ENCODE measurements at regions not wholly inside any gene's neighbourhood (a gene's known extent, or its start where the extent isn't known, plus 50 kb on each side); places are given as distances from the start of the nearest gene placed in this dataset.

GRCh38 chr4:151908734-151909497 lies 148.1 kb upstream of the GATB start:
- Histone ChIP-seq H3K4me3 (ENCODE audit: low read depth, low read length) (no peak overlapping the region), H3K4me1 (no peaks in the 10 kb centered on the region), H3K9me3 (no peaks in the 10 kb centered on the region), H3K27me3 (replicated peaks; ENCODE audit: control insufficient read depth, insufficient read depth, low read length) (no peaks in the 10 kb centered on the region), H3K36me3 (ENCODE audit: control insufficient read depth, insufficient read depth, low read length) (no peaks in the 10 kb centered on the region)
- no peak for DNase-seq
- no peaks in the 10 kb centered on the region for H3K9me3 Mint-ChIP-seq (ENCODE audit: unreplicated experiment)
- BruUV-seq (replicated peaks): no TSS peak
- ChIA-PET POLR2A (no interaction called here), CTCF (no interaction called here)
- H3K4me1 Mint-ChIP-seq (ENCODE audit: low read depth, unreplicated experiment): peaks cover 8% of the 10 kb centered on the region
- no peaks in the 10 kb centered on the region for H3K36me3 Mint-ChIP-seq (ENCODE audit: insufficient read depth, unreplicated experiment)
- no peak overlapping the region for H3K4me3 Mint-ChIP-seq (ENCODE audit: unreplicated experiment)
- TF ChIP-seq, protein P1, sequence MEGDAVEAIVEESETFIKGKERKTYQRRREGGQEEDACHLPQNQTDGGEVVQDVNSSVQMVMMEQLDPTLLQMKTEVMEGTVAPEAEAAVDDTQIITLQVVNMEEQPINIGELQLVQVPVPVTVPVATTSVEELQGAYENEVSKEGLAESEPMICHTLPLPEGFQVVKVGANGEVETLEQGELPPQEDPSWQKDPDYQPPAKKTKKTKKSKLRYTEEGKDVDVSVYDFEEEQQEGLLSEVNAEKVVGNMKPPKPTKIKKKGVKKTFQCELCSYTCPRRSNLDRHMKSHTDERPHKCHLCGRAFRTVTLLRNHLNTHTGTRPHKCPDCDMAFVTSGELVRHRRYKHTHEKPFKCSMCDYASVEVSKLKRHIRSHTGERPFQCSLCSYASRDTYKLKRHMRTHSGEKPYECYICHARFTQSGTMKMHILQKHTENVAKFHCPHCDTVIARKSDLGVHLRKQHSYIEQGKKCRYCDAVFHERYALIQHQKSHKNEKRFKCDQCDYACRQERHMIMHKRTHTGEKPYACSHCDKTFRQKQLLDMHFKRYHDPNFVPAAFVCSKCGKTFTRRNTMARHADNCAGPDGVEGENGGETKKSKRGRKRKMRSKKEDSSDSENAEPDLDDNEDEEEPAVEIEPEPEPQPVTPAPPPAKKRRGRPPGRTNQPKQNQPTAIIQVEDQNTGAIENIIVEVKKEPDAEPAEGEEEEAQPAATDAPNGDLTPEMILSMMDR (IDR thresholded peaks at IDR 0.05; ENCODE audit: insufficient read depth in 1 of 2, low read depth in 1 of 2, low read length in 1 of 2, severe bottlenecking in 1 of 2, unreplicated experiment in 1 of 2): no peak
- no peaks in the 10 kb centered on the region for H3K27me3 Mint-ChIP-seq (ENCODE audit: insufficient read depth, unreplicated experiment)
- H3K27ac Mint-ChIP-seq (ENCODE audit: unreplicated experiment): no peak overlapping the region
- intact Hi-C loops (cut with micrococcal nuclease; ENCODE audit: unreplicated experiment): no loop called here

DNA sequence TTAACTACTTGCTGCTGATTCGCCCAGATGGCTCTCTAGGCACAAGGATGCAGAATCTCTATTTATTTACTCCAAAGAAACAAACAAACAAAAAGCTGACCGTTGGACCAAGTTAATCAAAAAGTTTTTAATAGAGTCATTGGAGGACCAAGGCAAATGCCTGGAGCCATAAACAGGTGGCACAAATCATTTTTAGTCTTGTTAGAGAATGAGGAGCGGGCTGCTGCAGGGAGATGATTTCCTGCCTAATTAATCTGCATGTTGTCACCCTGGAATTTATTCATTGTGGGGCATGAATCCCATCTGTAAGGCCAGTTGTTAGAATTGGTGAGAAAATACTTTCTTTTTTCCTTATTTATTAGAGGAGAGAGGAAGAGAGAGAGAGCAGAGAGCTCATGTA lies 147.4 kb upstream of the GATB start:
- no peak for DNase-seq
- BruUV-seq (replicated peaks): no TSS peak
- Mint-ChIP-seq H3K27me3 (ENCODE audit: insufficient read depth, unreplicated experiment) (no peaks in the 10 kb centered on the region), H3K4me1 (ENCODE audit: low read depth, unreplicated experiment) (peaks cover 8% of the 10 kb centered on the region), H3K27ac (ENCODE audit: unreplicated experiment) (no peak overlapping the region), H3K4me3 (ENCODE audit: unreplicated experiment) (no peak overlapping the region), H3K9me3 (ENCODE audit: unreplicated experiment) (peaks cover 6% of the 10 kb centered on the region), H3K36me3 (ENCODE audit: insufficient read depth, unreplicated experiment) (no peaks in the 10 kb centered on the region)
- ChIA-PET CTCF (no interaction called here), POLR2A (no interaction called here)
- Histone ChIP-seq H3K27me3 (replicated peaks; ENCODE audit: control insufficient read depth, insufficient read depth, low read length) (no peaks in the 10 kb centered on the region), H3K36me3 (ENCODE audit: control insufficient read depth, insufficient read depth, low read length) (no peaks in the 10 kb centered on the region), H3K4me3 (ENCODE audit: low read depth, low read length) (no peak overlapping the region), H3K9me3 (no peaks in the 10 kb centered on the region), H3K4me1 (no peaks in the 10 kb centered on the region)
- TF ChIP-seq, protein P1 (IDR thresholded peaks at IDR 0.05; ENCODE audit: insufficient read depth in 1 of 2, low read depth in 1 of 2, low read length in 1 of 2, severe bottlenecking in 1 of 2, unreplicated experiment in 1 of 2): no peak
- intact Hi-C loops (cut with micrococcal nuclease; ENCODE audit: unreplicated experiment): no loop called here

- H3K4me1 Mint-ChIP-seq (ENCODE audit: low read depth, unreplicated experiment): peaks cover 7% of the 10 kb centered on the region
- Histone ChIP-seq H3K4me1 (no peaks in the 10 kb centered on the region), H3K27me3 (replicated peaks; ENCODE audit: control insufficient read depth, insufficient read depth, low read length) (no peaks in the 10 kb centered on the region), H3K9me3 (no peaks in the 10 kb centered on the region), H3K36me3 (ENCODE audit: control insufficient read depth, insufficient read depth, low read length) (no peaks in the 10 kb centered on the region), H3K4me3 (ENCODE audit: low read depth, low read length) (no peak overlapping the region)
- H3K27ac Mint-ChIP-seq (ENCODE audit: unreplicated experiment): no peak overlapping the region
- no peaks in the 10 kb centered on the region for H3K27me3 Mint-ChIP-seq (ENCODE audit: insufficient read depth, unreplicated experiment)
- POLR2A ChIA-PET: no interaction called here
- CTCF ChIA-PET: no interaction called here
- peaks cover 14% of the 10 kb centered on the region for H3K9me3 Mint-ChIP-seq (ENCODE audit: unreplicated experiment)
- no peaks in the 10 kb centered on the region for H3K36me3 Mint-ChIP-seq (ENCODE audit: insufficient read depth, unreplicated experiment)
- intact Hi-C loops (cut with micrococcal nuclease; ENCODE audit: unreplicated experiment): no loop called here
- no TSS peak for BruUV-seq (replicated peaks)
- no peak overlapping the region for H3K4me3 Mint-ChIP-seq (ENCODE audit: unreplicated experiment)
- TF ChIP-seq, protein P1 (IDR thresholded peaks at IDR 0.05; ENCODE audit: insufficient read depth in 1 of 2, low read depth in 1 of 2, low read length in 1 of 2, severe bottlenecking in 1 of 2, unreplicated experiment in 1 of 2): no peak
- DNase-seq: no peak
Observed at GRCh38 chr4:151906438-151906837, 145.6 kb upstream of the GATB start.

Measured in Caco-2 (cell line).